ENCODE measurements at regions not wholly inside any gene's neighbourhood (a gene's known extent, or its start where the extent isn't known, plus 50 kb on each side); places are given as distances from the start of the nearest gene placed in this dataset.

GRCh38 chr5:159533197-159533596 lies 202.9 kb upstream of the IL12B start:
- peak; percentile 34 for DNase-seq (ENCODE audit: low read depth, low spot score)

GRCh38 chr5:159536166-159536565 lies 205.9 kb upstream of the IL12B start:
- no peak for DNase-seq (ENCODE audit: low read depth, low spot score)

GRCh38 chr5:159536646-159537045 lies 206.4 kb upstream of the IL12B start:
- no peak for DNase-seq (ENCODE audit: low read depth, low spot score)

DNA sequence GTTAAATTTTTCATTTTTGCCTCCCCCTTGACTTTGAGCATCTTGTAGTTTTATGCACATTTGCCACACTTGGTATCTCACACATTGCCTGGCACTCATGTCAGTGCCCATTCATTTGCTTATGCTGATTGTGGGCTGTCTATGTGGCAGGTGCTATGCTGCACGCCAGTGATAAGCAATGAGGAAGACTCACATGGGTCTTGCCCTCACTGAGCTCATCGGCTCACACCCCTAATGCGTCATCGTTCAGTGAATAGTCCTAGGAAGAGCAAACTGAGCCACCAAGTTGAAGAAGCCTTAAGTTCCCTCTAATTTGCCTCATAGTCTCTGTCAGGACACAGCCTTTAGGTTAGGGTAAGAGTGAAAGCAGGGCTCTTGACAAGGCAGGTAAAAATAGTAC lies 209.4 kb upstream of the IL12B start:
- DNase-seq (ENCODE audit: low read depth, low spot score): no peak

DNA sequence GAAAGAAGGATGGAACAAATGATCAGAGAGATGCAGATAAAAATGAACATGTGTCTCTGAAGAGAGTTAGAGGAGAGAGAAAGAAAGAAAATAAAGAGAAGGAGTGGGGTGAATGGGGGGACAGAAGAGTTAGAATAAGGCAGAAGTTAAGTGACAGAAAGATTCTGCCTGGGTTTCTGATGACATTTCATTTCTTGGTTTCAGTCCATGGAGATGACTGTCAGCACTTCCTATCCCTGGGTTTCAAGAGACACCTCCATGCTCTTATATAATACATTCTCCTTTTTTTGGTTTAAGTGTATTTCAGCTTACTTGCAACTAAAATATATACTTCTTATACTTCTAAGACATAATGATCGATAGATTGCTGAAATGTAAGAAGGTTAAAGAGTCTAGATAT lies 213.0 kb upstream of the IL12B start:
- no peak for DNase-seq (ENCODE audit: low read depth, low spot score)

DNA sequence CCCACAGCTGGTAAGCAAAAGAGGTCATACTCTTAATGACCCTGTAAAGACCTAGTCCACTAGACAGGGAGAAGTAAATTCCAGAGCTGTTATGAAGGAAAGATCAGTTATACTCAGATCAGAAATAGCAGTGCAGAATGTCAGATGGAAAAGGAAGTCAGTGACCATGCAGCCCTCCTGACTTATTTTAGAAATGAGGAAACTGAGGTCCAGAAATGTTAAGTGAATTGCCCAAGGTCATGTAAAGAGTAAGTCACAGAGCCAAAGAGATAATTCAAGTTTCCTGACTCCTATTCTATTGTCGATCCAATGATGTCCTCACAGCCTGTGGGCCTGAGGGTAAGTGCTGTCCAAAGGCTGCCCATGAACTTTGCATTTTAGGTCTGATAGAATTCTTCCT lies 214.9 kb upstream of the IL12B start:
- no peak for DNase-seq (ENCODE audit: low read depth, low spot score)

DNA sequence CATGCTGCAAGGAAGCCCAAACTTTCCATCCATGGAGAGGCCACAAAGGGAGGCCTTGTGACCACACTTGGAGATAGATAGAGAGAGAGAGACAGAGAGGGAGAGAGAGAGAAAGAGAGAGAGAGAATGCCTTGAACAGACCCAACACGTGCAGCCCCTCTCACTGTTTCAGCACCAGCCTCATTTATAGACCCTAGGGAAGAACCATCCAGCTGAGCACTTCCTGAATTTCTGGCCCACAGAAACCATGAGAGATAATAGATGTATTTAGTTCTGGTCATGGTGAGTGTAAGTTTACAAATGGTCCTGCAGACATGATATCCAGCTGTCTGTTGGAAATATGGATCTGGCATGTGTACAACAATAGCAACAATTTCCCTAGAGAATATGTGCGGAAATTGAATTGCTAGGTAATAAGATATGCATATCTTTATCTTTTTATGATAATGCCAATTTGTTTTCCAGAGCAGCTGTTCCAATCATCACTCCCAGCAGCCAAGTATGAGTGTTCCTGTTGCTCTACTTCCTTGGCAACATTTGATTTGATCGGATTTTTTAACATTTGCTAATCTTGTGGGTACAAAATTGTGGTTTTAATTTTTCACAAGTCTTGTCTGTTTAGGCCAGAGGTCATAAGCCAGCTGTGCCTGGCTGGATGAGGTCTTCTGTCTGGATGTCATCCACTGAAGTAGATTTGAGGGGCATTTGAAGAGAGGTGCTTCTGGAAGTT lies 217.3 kb upstream of the IL12B start:
- no peak for DNase-seq (ENCODE audit: low read depth, low spot score)

GRCh38 chr5:159548517-159548916 lies 218.2 kb upstream of the IL12B start:
- DNase-seq (ENCODE audit: low read depth, low spot score): no peak

DNA sequence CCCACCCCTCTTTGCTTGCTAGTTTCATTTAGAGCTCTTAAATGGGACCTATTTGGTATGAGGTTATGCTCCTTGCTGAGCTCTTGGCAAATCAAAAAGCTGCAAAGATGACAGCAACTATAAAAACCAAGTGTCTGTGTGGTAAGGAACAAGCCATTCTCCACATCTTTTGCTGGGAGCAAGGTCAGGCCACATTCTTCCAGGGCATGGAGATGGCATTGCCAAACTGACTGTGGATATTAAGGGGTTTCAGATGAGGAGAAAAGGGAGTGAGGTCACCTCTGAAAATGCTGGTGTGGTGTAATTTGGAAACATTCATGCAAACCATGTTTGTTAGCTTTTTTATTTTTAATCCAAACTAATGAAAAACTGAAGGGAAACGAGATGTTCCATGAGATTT lies 218.8 kb upstream of the IL12B start:
- no peak for DNase-seq (ENCODE audit: low read depth, low spot score)

DNA sequence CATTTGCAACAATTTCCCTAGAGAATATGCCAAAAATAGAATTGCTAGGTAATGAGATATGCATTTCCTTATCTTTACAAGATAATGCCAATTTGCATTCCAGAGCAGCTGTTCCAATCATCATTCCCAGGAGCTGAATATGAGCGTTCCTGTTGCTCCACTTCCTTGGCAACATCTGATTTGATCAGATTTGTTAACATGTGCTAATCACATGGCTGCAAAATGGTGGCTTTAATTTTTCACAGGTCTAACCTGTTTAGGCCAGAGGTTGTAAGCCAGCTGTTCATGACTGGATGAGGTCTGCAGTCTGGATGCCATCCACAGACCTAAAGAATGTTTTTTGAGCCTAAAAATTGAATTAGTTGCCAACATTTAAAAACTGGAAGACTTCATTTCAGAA lies 220.7 kb upstream of the IL12B start:
- DNase-seq (ENCODE audit: low read depth, low spot score): no peak

- DNase-seq (ENCODE audit: low read depth, low spot score): peak; percentile 82
These were observed 222.5 kb upstream of the IL12B start for GRCh38 chr5:159552751-159553150.

DNA sequence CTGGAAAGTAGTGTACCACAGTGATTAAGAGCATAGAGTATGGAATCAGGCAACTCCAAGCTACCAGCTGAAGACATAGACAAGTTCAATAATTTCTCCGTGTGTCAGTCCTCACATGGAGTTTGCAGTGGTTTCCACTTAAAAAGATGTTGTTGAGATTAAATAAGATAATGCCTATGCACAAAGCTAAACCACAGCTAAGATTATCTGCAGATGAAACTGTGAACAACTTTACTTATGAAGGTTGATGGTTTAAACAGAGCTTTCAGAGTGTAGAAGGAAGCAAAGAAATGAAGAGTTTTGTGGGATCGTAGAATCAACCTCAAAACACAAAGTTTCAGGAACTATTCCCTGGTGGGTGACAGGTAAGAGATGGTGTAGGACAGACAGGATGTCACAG lies 223.5 kb upstream of the IL12B start:
- no peak for DNase-seq (ENCODE audit: low read depth, low spot score)

DNA sequence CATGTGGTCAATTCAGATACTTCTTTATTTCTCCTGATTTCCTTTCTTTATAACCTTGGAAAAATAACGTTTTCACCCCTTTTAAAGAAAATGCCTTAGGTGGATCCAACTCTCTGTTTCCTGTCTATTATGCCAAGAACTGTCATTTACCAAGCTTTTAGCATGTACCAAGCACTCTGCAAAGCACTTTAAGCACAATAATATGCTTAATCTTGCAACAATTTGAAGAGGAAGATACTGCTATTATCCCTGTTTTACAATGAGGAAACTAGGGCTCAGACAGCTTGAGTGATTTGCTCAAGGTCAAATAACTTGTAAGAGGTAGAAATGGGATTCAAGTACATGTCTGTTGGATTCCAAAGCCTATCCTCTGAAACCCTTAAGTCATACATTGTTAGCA lies 224.8 kb upstream of the IL12B start:
- DNase-seq (ENCODE audit: low read depth, low spot score): no peak

GRCh38 chr5:159559337-159559736 lies 229.1 kb upstream of the IL12B start:
- no peak for DNase-seq (ENCODE audit: low read depth, low spot score)

- no peak for DNase-seq (ENCODE audit: low read depth, low spot score)
These were observed 229.8 kb upstream of the IL12B start for GRCh38 chr5:159560088-159560487.

DNA sequence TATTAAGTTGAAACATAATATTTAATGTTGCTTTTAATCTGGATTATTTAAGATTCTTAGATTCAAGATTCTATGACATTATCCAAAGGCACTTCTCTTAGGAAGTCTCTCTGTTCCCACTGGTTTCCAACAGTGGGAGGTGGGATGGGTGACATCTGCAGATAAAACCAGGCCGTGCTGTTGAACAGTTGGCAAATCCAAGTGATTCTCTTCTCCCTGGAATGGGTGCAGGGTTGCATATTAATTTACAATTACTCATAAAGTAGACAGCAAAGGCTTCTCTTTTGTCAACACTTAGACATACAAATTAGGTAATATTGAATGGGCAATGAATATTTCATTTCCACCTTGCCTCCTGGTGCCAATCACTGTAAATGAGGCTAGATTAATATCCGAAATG lies 233.7 kb upstream of the IL12B start:
- no peak for DNase-seq (ENCODE audit: low read depth, low spot score)

DNA sequence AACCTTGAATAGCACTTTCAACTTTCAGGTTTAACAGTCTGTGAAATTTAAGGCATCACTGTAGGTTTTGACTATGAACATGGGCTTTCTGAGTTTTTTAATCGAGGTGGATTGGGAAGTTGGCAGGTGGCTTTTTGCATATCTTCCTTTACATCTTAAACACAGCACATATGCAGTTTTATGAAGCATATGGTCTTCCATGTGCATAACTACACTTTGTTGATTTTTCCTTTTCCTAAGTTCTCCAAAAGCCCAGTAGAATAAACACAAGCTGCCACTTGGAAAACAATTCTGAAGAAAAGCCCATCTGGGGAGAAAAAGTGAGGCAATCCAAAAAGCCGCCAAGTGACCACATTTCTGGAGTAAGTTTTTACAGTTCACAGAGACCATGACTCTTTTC lies 236.5 kb upstream of the IL12B start:
- no peak for DNase-seq (ENCODE audit: low read depth, low spot score)

DNA sequence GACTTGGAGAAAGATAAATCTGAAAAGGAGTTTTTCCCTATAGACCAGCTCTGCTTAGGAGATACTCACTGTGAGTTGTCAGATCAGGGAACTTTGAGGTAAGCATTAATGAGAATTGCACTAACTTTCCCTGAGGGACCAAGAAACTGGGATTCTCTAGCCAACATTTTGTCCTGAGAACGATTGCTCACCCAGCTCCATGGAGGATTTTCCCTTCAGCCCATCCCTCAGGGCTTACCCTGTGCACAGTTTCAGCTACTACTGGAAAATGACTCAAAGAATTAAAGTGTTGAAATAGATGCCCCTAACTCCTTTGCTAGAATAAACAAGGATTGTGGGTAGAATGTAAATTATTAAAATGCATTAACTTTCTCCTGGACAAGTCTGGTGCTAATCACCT lies 237.2 kb upstream of the IL12B start:
- no peak for DNase-seq (ENCODE audit: low read depth, low spot score)

GRCh38 chr5:159571501-159572244 lies 241.4 kb upstream of the IL12B start:
- DNase-seq (ENCODE audit: low read depth, low spot score): no peak

DNA sequence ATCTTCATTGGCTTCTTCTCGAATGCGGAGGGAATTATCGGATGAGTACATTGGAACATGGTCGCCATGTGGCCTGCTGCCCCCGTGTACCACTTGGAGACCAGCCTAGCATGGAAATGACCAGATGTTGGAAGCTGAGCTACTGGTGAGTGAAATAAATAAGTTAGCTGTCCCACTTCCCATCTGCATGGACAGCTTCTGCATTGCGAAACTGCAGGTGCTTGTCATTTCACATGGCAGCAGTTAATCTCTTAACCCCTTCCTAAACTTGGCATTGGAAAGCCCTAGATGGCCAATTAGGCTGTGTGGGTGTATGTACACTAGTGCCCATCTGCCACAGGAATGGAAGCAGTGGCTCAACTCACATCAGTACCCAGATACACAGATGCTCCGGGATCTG lies 246.6 kb upstream of the IL12B start:
- DNase-seq (ENCODE audit: low read depth, low spot score): no peak

- peak; percentile 96 for DNase-seq (ENCODE audit: low read depth, low spot score)
These were observed 251.4 kb upstream of the IL12B start for GRCh38 chr5:159581502-159582249.

DNA sequence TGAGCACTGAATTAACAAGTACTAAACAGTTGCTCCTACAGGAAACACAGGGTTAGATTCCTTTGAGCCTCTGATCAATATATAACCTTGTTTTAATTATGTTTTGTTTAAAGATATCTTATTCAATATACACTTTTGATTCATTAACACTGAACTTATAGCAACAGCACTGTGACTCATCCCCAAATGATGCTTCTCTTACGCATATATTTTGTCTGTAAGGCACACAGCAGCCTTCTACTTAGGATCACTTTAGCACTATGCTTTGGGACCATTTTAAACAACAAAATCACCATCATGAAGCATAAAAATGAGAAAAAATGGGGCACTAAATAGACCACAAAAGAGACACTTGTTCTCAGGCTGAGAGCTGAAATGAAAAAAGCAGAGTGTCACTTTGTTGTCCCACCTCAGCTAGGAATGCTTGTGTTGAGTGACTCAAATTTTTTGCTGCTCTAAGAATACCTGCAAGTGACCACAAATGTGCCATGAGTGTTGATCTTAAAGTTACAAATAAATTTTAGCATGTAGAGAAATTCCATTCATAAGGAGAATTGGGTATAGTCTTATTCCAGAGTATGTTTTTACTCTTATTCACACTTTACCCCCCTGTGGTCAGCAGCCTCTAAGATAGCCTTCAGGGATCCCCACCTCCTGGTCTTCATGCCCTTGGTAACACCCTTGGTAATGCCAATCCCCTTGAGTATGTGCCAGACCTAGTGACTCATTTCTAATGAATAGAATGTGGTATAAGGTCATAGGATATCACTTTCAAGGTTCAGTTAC lies 252.7 kb upstream of the IL12B start:
- DNase-seq (ENCODE audit: low read depth, low spot score): peak; percentile 34

Measured in astrocyte of the hippocampus (primary cell).